ENCODE measurements at regions not wholly inside any gene's neighbourhood (a gene's known extent, or its start where the extent isn't known, plus 50 kb on each side); places are given as distances from the start of the nearest gene placed in this dataset.

DNA sequence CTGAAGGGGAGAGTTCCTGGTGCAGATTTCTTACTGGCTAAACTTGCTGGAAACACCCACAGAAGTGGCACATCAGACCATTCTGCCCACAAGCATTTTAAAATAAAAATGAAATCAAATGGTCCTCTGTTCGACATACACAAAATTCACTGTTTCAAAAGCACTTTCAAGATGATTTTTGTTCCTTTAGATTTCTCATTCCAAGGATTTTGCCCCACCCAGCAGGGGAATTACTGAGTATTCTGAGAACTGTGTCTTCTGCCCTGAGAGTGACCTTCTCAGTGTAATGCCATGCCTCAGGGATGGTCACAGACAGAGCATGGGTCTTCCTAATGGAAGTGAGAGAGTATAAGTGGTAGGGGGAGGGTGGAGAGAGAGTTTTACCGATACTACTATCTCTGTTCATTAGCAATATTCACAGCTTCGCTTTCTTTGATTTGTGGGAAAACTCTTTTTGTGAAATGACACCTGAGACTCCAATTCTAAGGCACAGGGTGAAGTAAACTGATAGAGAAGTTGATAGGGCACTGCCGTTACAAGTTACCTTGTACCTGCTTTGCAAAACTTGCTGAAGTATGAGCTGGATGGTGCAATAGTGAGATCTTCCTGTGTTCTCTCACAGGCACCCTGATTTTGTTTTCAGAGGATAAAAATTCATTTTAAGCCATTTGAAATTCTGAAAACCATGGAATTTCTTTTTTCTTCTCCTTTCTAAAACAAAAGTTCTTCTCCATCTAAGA lies 95.8 kb upstream of the CD180 start:
- intact Hi-C loops (cut with micrococcal nuclease) (no loop called here), dilution Hi-C loops (cut with MboI; ENCODE audit: extremely low pct_ligation_motif_present, low sequenced_read_pairs) (no loop called here)
- FAIRE-seq (no peak), DNase-seq (ENCODE audit: low read depth, low spot score) (no peak)
- Histone ChIP-seq H2AFZ (ENCODE audit: low read depth, low read length) (no peak overlapping the region), H3K4me1 (ENCODE audit: control insufficient read depth, extremely low read depth, insufficient read depth, low read length) (no peaks in the 10 kb centered on the region), H3K36me3 (ENCODE audit: control insufficient read depth in 2 of 2, extremely low read depth in 1 of 2, insufficient read depth in 2 of 2, low read length in 2 of 2) (no peaks in the 10 kb centered on the region), H3K9ac (replicated peaks; ENCODE audit: extremely low read depth, insufficient read depth, low read length) (no peak overlapping the region), H3K27ac (ENCODE audit: insufficient read depth, low read depth, low read length) (no peak overlapping the region), H3K9me1 (replicated peaks; ENCODE audit: control insufficient read depth, extremely low read depth, insufficient read depth, low read length) (no peaks in the 10 kb centered on the region), H3K27me3 (ENCODE audit: control insufficient read depth in 2 of 2, insufficient read depth in 2 of 2, low read length in 2 of 2) (no peaks in the 10 kb centered on the region), H3K79me2 (ENCODE audit: control insufficient read depth, insufficient read depth, low read length) (no peaks in the 10 kb centered on the region), H3K4me3 (replicated peaks in 1 of 3; ENCODE audit: insufficient read depth in 1 of 3, low read depth in 1 of 3, low read length in 3 of 3) (no peak overlapping the region), H4K20me1 (replicated peaks; ENCODE audit: control insufficient read depth, extremely low read depth, insufficient read depth, low read length) (no peaks in the 10 kb centered on the region), H3K4me2 (ENCODE audit: insufficient read depth, low read length) (no peak overlapping the region), H3K9me3 (replicated peaks; ENCODE audit: control insufficient read depth, insufficient read depth, low read length) (no peaks in the 10 kb centered on the region)
- no TSS peak for BruUV-seq (replicated peaks)
- CTCF ChIA-PET: interaction anchor here (1.0 to 2.0 kb wide), 3 partner anchors 9 to 46 kb away, joined by 3 to 5 read pairs (median 4); no protein-coding TSS in a partner anchor
- no peak for TF ChIP-seq MYC (IDR thresholded peaks at IDR 0.05; ENCODE audit: low read depth, low read length)
- TF ChIP-seq FOS (IDR thresholded peaks at IDR 0.05; ENCODE audit: borderline replicate concordance, insufficient read depth, low read length): no peak
- TF ChIP-seq, protein P1, sequence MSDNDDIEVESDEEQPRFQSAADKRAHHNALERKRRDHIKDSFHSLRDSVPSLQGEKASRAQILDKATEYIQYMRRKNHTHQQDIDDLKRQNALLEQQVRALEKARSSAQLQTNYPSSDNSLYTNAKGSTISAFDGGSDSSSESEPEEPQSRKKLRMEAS (IDR thresholded peaks at IDR 0.05; ENCODE audit: insufficient read depth, insufficient read length): no peak
- TF ChIP-seq POLR2AphosphoS5 (IDR thresholded peaks at IDR 0.05; ENCODE audit: insufficient read depth, low read depth, low read length): no peak
- no peak for TF ChIP-seq JUN (IDR thresholded peaks at IDR 0.05; ENCODE audit: borderline replicate concordance, insufficient read depth, insufficient read length, low read depth)
- TF ChIP-seq GATA2 (IDR thresholded peaks at IDR 0.05; ENCODE audit: insufficient read depth, insufficient read length, low read depth, low read length): no peak
- no peak for TF ChIP-seq POLR2A (IDR thresholded peaks at IDR 0.05; ENCODE audit: low read depth, low read length)
- TF ChIP-seq, protein P2, sequence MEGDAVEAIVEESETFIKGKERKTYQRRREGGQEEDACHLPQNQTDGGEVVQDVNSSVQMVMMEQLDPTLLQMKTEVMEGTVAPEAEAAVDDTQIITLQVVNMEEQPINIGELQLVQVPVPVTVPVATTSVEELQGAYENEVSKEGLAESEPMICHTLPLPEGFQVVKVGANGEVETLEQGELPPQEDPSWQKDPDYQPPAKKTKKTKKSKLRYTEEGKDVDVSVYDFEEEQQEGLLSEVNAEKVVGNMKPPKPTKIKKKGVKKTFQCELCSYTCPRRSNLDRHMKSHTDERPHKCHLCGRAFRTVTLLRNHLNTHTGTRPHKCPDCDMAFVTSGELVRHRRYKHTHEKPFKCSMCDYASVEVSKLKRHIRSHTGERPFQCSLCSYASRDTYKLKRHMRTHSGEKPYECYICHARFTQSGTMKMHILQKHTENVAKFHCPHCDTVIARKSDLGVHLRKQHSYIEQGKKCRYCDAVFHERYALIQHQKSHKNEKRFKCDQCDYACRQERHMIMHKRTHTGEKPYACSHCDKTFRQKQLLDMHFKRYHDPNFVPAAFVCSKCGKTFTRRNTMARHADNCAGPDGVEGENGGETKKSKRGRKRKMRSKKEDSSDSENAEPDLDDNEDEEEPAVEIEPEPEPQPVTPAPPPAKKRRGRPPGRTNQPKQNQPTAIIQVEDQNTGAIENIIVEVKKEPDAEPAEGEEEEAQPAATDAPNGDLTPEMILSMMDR (IDR thresholded peaks at IDR 0.05; ENCODE audit: extremely low read depth in 1 of 2, insufficient read depth in 1 of 2, low read depth in 1 of 2, low read length in 2 of 2): no peak
- POLR2A ChIA-PET: no interaction called here

Data from endothelial cell of umbilical vein (primary cell).